Activated CD8-positive, alpha-beta T cell treated with anti-CD3 and anti-CD28 coated beads for 36 hours (primary cell): ENCODE measurements at regions not wholly inside any gene's neighbourhood (a gene's known extent, or its start where the extent isn't known, plus 50 kb on each side); places are given as distances from the start of the nearest gene placed in this dataset.

Source experiments
- ATAC-seq: fragments of 200-7000 bp; cut with Tn5 transposase; one replicate; pipeline ENCODE4 v1.10.0; 2021; ENCODE audit warnings: mild to moderate bottlenecking, moderate library complexity
- CTCF ChIA-PET: fragments of 350-600 bp; sonication (Branson Sonifier 250); formaldehyde crosslinking; loops from one replicate; lab custom pipeline; 2021; ENCODE audit warnings: antibody characterized with exemption; lab: Charles Lee
- POLR2A ChIA-PET: fragments of 350-600 bp; sonication (Branson Sonifier 250); formaldehyde crosslinking; loops from one replicate; lab custom pipeline; 2021; ENCODE audit warnings: antibody characterized with exemption; lab: Charles Lee
- DNase-seq: peaks from one replicate; pipeline ENCODE4 v3.0.0-alpha.2; 2020
- H3K27ac Mint-ChIP-seq: one replicate; pipeline ENCODE4 v1.8.0; 2021; ENCODE audit warnings: mild to moderate bottlenecking, mixed read lengths
- H3K27me3 Mint-ChIP-seq: one replicate; pipeline ENCODE4 v1.8.0; 2021; ENCODE audit warnings: mixed read lengths
- H3K36me3 Mint-ChIP-seq: one replicate; pipeline ENCODE4 v1.8.0; 2021; ENCODE audit warnings: low read depth, mixed read lengths
- H3K4me1 Mint-ChIP-seq: one replicate; pipeline ENCODE4 v1.8.0; 2021; ENCODE audit warnings: low read depth, mixed read lengths
- H3K4me3 Mint-ChIP-seq: one replicate; pipeline ENCODE4 v1.8.0; 2021; ENCODE audit warnings: mild to moderate bottlenecking, moderate library complexity, mixed read lengths
- H3K9me3 Mint-ChIP-seq: one replicate; pipeline ENCODE4 v1.8.0; 2021; ENCODE audit warnings: mixed read lengths
- CTCF ChIP-seq: fragments of 200-600 bp; IDR thresholded peaks from one replicate; pipeline ENCODE4 v1.8.0; 2022; ENCODE audit warnings: antibody characterized with exemption, mild to moderate bottlenecking
- intact Hi-C: fragments of 100-400 bp; cut with micrococcal nuclease; formaldehyde crosslinking; loops from one replicate; pipeline ENCODE4 v1.10.0; 2022

GRCh38 chr2:185337033-185337432 is 401.6 kb upstream of the FSIP2 start:
- Mint-ChIP-seq H3K9me3 (no peaks in the 10 kb centered on the region), H3K27ac (no peak overlapping the region), H3K27me3 (no peaks in the 10 kb centered on the region), H3K36me3 (no peaks in the 10 kb centered on the region), H3K4me3 (no peak overlapping the region), H3K4me1 (no peaks in the 10 kb centered on the region)
- TF ChIP-seq CTCF = no peak
- CTCF ChIA-PET = no interaction called here
- ATAC-seq = no peak
- no peak for DNase-seq
- POLR2A ChIA-PET = interaction anchor here (0.8 kb wide), 1 partner anchor 18 kb away, joined by 3 read pairs; no protein-coding TSS in a partner anchor
- intact Hi-C loops = no loop called here

- H3K36me3 Mint-ChIP-seq = no peaks in the 10 kb centered on the region
- DNase-seq = no peak
- no peak overlapping the region for H3K4me3 Mint-ChIP-seq
- H3K27me3 Mint-ChIP-seq = no peaks in the 10 kb centered on the region
- ChIA-PET POLR2A (interaction anchor here (0.6 kb wide), 1 partner anchor 149 kb away, joined by 3 read pairs; no protein-coding TSS in a partner anchor), CTCF (no interaction called here)
- TF ChIP-seq CTCF = no peak
- no peak for ATAC-seq
- no peaks in the 10 kb centered on the region for H3K9me3 Mint-ChIP-seq
- intact Hi-C loops = no loop called here
- H3K27ac Mint-ChIP-seq = no peak overlapping the region
- H3K4me1 Mint-ChIP-seq = no peaks in the 10 kb centered on the region
Observed at GRCh38 chr2:185338104-185338503, 400.5 kb upstream of the FSIP2 start.

DNA sequence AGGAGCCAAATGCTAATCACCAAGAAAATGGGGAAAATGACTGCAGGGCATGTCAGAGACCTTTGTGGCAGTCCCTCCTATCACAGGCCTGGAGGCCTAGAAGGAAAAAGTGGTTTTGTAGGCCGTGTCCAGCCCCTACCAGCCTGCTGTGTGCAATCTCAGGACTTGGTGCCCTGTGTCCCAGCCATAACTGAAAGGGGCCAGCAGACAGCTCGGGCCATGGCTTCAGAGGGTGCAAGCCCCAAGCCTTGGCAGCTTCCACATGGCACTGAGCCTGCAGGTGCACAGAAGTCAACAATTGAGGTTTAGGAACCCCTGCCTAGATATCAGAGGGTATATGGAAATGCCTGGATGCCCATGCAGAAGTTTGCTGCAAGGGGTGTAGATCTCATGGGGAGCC is 391.2 kb upstream of the FSIP2 start:
- no peak overlapping the region for H3K27ac Mint-ChIP-seq

DNA sequence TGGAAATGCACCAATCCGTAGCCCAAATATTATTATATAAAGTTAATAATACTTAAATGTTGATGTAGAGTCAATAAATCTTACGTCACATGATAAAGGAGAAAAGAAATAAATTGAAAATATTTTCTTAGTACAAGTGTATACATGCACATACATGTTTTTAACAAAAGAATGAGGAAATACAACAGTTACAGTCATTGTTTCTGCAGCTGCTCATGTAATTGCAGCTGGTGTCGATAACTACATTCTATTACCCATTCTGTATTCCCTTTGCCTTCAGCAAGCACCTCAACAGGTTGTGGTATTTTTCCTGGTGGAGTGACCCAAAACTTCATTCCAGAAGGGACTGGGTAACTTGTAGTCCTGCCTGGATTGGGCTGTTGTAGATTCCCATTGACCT is 377.8 kb upstream of the FSIP2 start:
- POLR2A ChIA-PET = no interaction called here
- H3K4me1 Mint-ChIP-seq = no peaks in the 10 kb centered on the region
- no peak overlapping the region for H3K27ac Mint-ChIP-seq
- TF ChIP-seq CTCF = no peak
- CTCF ChIA-PET = no interaction called here
- no peak for ATAC-seq
- H3K27me3 Mint-ChIP-seq = no peaks in the 10 kb centered on the region
- intact Hi-C loops = no loop called here
- H3K4me3 Mint-ChIP-seq = no peak overlapping the region
- H3K9me3 Mint-ChIP-seq = no peaks in the 10 kb centered on the region
- DNase-seq = no peak
- no peaks in the 10 kb centered on the region for H3K36me3 Mint-ChIP-seq

More for the DNA sequence above, 391.2 kb upstream of the FSIP2 start:
- no peaks in the 10 kb centered on the region for H3K27me3 Mint-ChIP-seq
- POLR2A ChIA-PET = no interaction called here
- H3K4me3 Mint-ChIP-seq = no peak overlapping the region
- no peaks in the 10 kb centered on the region for H3K36me3 Mint-ChIP-seq
- CTCF ChIA-PET = no interaction called here
- TF ChIP-seq CTCF = no peak
- H3K9me3 Mint-ChIP-seq = no peaks in the 10 kb centered on the region
- intact Hi-C loops = no loop called here
- no peaks in the 10 kb centered on the region for H3K4me1 Mint-ChIP-seq
- ATAC-seq (no peak), DNase-seq (no peak)

DNA sequence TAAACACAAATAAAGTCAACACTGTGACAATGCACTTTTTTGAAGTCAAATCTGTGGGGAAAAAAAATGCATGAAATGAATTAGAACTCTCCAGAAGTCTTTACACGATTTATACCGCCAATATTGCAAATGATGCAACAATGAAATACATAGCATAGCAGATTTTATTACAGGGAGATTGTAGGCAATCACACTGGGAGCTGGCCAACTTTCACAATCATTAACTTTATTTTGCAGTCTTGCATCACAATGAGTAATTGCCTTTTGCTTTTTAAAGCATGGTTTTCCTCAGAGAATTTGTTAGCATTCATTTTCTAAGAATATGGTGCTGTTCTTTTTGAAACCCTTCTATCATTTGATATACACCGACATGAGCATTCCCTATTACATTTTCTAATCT is 366.4 kb upstream of the FSIP2 start:
- Mint-ChIP-seq H3K36me3 (no peaks in the 10 kb centered on the region), H3K4me1 (no peaks in the 10 kb centered on the region), H3K4me3 (no peak overlapping the region), H3K27me3 (no peaks in the 10 kb centered on the region), H3K9me3 (no peaks in the 10 kb centered on the region), H3K27ac (no peak overlapping the region)
- ATAC-seq (no peak), DNase-seq (no peak)
- ChIA-PET POLR2A (no interaction called here), CTCF (no interaction called here)
- intact Hi-C loops = no loop called here
- TF ChIP-seq CTCF = no peak
